ENCODE measurements at regions not wholly inside any gene's neighbourhood (a gene's known extent, or its start where the extent isn't known, plus 50 kb on each side); places are given as distances from the start of the nearest gene placed in this dataset.

GRCh38 chr1:221228594-221228993 lies 349.4 kb downstream of the HLX start:
- TF ChIP-seq CTCF (conservative IDR thresholded peaks at IDR 0.05; ENCODE audit: low read depth, low read length), result no peak
- no peak for DNase-seq (ENCODE audit: low read depth)
- H3K4me3 ChIP-seq (ENCODE audit: low read length), result no peak overlapping the region

GRCh38 chr1:221230605-221231004 lies 351.4 kb downstream of the HLX start:
- no peak overlapping the region for H3K4me3 ChIP-seq (ENCODE audit: low read length)
- no peak for DNase-seq (ENCODE audit: low read depth)
- no peak for TF ChIP-seq CTCF (conservative IDR thresholded peaks at IDR 0.05; ENCODE audit: low read depth, low read length)

GRCh38 chr1:221234791-221235190 lies 355.5 kb downstream of the HLX start:
- TF ChIP-seq CTCF (conservative IDR thresholded peaks at IDR 0.05; ENCODE audit: low read depth, low read length), result no peak
- no peak for DNase-seq (ENCODE audit: low read depth)
- no peak overlapping the region for H3K4me3 ChIP-seq (ENCODE audit: low read length)

- TF ChIP-seq CTCF (conservative IDR thresholded peaks at IDR 0.05; ENCODE audit: low read depth, low read length), result no peak
- DNase-seq (ENCODE audit: low read depth), result no peak
- no peak overlapping the region for H3K4me3 ChIP-seq (ENCODE audit: low read length)
These were observed 358.3 kb downstream of the HLX start for GRCh38 chr1:221237587-221237986.

- TF ChIP-seq CTCF (conservative IDR thresholded peaks at IDR 0.05; ENCODE audit: low read depth, low read length), result no peak
- DNase-seq (ENCODE audit: low read depth), result no peak
- no peak overlapping the region for H3K4me3 ChIP-seq (ENCODE audit: low read length)
These were observed 359.9 kb downstream of the HLX start for GRCh38 chr1:221239181-221239580.

- no peak overlapping the region for H3K4me3 ChIP-seq (ENCODE audit: low read length)
- no peak for DNase-seq (ENCODE audit: low read depth)
- TF ChIP-seq CTCF (conservative IDR thresholded peaks at IDR 0.05; ENCODE audit: low read depth, low read length), result no peak
These were observed 360.5 kb downstream of the HLX start for GRCh38 chr1:221239792-221240191.

- no peak overlapping the region for H3K4me3 ChIP-seq (ENCODE audit: low read length)
- TF ChIP-seq CTCF (conservative IDR thresholded peaks at IDR 0.05; ENCODE audit: low read depth, low read length), result no peak
- DNase-seq (ENCODE audit: low read depth), result no peak
These were observed 361.4 kb downstream of the HLX start for GRCh38 chr1:221240690-221241089.

Measured in retinal pigment epithelial cell (primary cell).